ENCODE measurements at regions not wholly inside any gene's neighbourhood (a gene's known extent, or its start where the extent isn't known, plus 50 kb on each side); places are given as distances from the start of the nearest gene placed in this dataset.

GRCh38 chr6:134822920-134823709 lies 126.8 kb downstream of the ALDH8A1 start (continued):
- TF ChIP-seq ZNF217 (CRISPR knock-in tag; IDR thresholded peaks at IDR 0.05) = no peak
- TF ChIP-seq ATF4 (CRISPR knock-in tag; IDR thresholded peaks at IDR 0.05) = no peak
- TF ChIP-seq BCL6 (CRISPR knock-in tag; IDR thresholded peaks at IDR 0.05) = no peak
- TF ChIP-seq ZBTB49 (CRISPR knock-in tag; IDR thresholded peaks at IDR 0.05; ENCODE audit: borderline replicate concordance) = no peak
- no peak for TF ChIP-seq MCM2 (IDR thresholded peaks at IDR 0.05; ENCODE audit: low read depth)
- TF ChIP-seq ZNF785 (CRISPR knock-in tag; IDR thresholded peaks at IDR 0.05) = no peak
